GM21619 (cell line): ENCODE measurements at regions not wholly inside any gene's neighbourhood (a gene's known extent, or its start where the extent isn't known, plus 50 kb on each side); places are given as distances from the start of the nearest gene placed in this dataset.

Experiments
- ATAC-seq: cut with Tn5 transposase; IDR thresholded peaks from one replicate; pipeline ENCODE4 v1.9.1; 2021; ENCODE audit not compliant: unreplicated experiment

- no peak for ATAC-seq
These were observed 254.1 kb upstream of the KCNJ16 start for GRCh38 chr17:69820876-69821473.

- ATAC-seq: no peak
These were observed 252.6 kb upstream of the KCNJ16 start for GRCh38 chr17:69822314-69822875.

- no peak for ATAC-seq
These were observed 246.9 kb upstream of the KCNJ16 start for GRCh38 chr17:69828087-69828486.

GRCh38 chr17:69834494-69834893, 240.5 kb upstream of the KCNJ16 start:
- no peak for ATAC-seq

GRCh38 chr17:69851736-69852135, 223.3 kb upstream of the KCNJ16 start:
- no peak for ATAC-seq

GRCh38 chr17:69853541-69854224, 221.3 kb upstream of the KCNJ16 start:
- ATAC-seq: no peak

- no peak for ATAC-seq
These were observed 220.7 kb upstream of the KCNJ16 start for GRCh38 chr17:69854225-69854780.

- no peak for ATAC-seq
These were observed 218.1 kb upstream of the KCNJ16 start for GRCh38 chr17:69856946-69857345.

- ATAC-seq: no peak
These were observed 217.6 kb upstream of the KCNJ16 start for GRCh38 chr17:69857412-69857835.

- no peak for ATAC-seq
These were observed 216.6 kb upstream of the KCNJ16 start for GRCh38 chr17:69858460-69858859.

- ATAC-seq: no peak
These were observed 214.8 kb upstream of the KCNJ16 start for GRCh38 chr17:69860142-69860680.

- ATAC-seq: no peak
These were observed 210.6 kb upstream of the KCNJ16 start for GRCh38 chr17:69864462-69864861.

GRCh38 chr17:69869667-69870066, 205.4 kb upstream of the KCNJ16 start:
- ATAC-seq: peak; percentile 80

- peak; percentile 61 for ATAC-seq
These were observed 204.9 kb upstream of the KCNJ16 start for GRCh38 chr17:69870091-69870530.

- ATAC-seq: no peak
These were observed 204.2 kb upstream of the KCNJ16 start for GRCh38 chr17:69870751-69871199.

- ATAC-seq: no peak
These were observed 203.7 kb upstream of the KCNJ16 start for GRCh38 chr17:69871318-69871717.

GRCh38 chr17:69872675-69873262, 202.3 kb upstream of the KCNJ16 start:
- ATAC-seq: no peak

- no peak for ATAC-seq
These were observed 200.8 kb upstream of the KCNJ16 start for GRCh38 chr17:69874175-69874670.

GRCh38 chr17:69876757-69877156, 198.3 kb upstream of the KCNJ16 start:
- ATAC-seq: no peak

GRCh38 chr17:69878661-69879060, 196.4 kb upstream of the KCNJ16 start:
- no peak for ATAC-seq

GRCh38 chr17:69879576-69879975, 195.4 kb upstream of the KCNJ16 start:
- no peak for ATAC-seq
